Tongue (tissue), 1 donor: ENCODE measurements at regions not wholly inside any gene's neighbourhood (a gene's known extent, or its start where the extent isn't known, plus 50 kb on each side); places are given as distances from the start of the nearest gene placed in this dataset.

Experiments
- DNase-seq: peaks from one replicate; pipeline ENCODE4 v3.0.0-alpha.2; 2015

DNA sequence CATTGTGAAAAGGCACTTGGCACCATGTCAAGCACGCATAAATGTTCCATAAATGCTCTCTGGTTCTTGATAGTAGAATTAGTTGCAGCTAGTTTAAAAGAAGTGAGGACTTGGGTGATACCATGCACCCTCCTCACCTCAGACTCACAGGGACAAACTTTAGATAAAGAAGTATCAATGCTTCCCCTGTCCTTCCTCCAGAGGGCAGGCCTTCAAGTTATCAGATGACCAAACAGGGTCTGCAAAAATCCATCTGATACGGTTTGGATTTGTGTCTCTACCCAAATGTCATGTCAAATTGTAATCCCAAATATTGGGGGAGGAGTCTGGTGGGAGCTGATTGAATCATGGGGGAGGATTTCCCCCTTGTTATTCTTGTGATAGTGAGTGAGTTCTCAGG is 54.1 kb downstream of the C1QL2 start:
- DNase-seq: no peak

DNA sequence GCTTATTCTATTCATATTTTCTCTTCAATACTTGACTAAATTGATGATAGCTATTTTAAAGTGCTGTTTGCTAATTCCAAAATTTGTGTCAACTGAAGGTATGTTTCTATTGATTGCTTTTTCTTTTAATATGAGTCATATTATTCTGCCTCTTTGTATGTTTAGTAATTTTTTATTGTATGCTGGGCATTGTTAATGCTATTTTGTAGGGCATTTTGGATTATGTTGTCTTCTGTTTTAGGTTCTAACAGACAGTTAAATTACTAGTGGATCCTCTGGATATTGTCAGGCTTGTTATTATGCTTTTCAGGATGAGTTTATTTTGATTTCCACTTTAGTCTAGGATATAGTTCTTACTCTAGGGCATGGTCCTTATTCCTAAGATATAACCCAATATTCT is 55.6 kb downstream of the C1QL2 start:
- no peak for DNase-seq

DNA sequence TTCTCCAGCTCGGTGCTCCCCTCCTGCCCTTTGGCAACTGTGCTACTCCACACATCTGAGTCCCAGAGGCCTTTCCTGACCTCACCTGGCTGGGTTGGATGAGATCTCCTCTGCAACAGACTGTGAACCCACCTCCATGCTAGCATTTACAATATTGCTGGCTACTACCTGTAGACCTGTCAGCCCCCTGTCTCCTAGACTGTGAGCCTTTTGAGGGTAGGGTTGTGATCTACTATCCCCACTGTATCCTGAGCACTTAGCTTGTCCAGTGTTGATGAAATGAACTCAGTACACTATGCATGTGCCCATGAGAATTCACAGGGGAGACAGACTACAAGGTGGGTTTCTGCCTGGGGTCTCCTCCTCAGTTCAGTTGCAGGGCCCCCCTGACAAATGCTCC is 70.1 kb downstream of the C1QL2 start:
- no peak for DNase-seq

DNA sequence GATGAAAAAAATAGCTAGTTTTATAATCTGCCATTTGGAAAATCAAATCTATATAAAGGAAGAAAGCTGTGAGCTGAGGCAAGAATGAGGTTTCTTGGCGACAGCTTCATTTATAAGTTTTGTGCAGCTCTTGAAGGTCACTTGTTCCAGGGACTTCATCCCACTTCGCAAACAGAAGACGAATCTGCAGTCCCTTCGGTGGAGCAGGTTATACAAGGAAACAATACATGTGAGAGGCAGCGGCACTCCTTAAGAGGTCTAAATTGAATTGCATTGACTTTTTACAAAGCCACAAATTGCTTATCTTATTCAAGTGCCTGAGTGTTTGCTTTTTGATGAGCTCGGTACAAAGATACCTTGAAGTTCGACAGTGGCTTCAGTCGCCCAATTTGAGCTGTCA is 72.2 kb downstream of the C1QL2 start:
- no peak for DNase-seq

DNA sequence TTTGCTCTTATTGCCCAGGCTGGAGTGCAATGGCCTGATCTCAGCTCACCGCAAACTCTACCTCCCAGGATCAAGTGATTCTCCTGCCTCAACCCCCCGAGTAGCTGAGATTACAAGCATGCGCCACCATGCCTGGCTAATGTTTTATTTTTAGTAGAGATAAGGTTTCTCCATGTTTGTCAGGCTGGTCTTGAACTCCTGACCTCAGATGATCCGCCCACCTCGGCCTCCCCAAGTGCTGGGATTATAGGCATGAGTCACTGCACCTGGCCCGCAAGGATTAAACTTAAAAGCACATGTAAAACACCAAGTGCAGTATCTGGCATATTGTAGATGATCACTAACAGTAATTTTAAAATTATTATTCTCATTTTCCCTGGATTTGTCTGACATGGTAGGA is 72.9 kb downstream of the C1QL2 start:
- no peak for DNase-seq

DNA sequence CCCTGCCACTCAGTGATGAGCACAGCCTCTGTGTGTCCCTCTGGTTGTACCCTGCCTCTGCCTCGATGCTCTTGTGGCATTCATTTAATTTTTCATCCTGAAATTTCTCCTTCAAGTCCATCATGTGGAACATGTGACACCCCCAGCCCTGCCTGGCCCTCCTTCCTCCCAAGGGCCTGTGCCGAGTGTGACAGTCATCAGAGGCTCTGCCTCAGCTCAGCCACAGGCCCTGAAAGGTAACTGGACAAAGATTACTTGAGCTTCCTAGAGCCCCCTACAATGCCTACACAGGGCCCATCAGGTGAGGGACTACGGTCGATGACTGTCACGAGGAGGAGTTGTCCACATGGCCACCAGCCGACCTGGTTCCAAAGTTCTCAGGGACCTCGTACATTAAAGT is 75.1 kb downstream of the C1QL2 start:
- no peak for DNase-seq

DNA sequence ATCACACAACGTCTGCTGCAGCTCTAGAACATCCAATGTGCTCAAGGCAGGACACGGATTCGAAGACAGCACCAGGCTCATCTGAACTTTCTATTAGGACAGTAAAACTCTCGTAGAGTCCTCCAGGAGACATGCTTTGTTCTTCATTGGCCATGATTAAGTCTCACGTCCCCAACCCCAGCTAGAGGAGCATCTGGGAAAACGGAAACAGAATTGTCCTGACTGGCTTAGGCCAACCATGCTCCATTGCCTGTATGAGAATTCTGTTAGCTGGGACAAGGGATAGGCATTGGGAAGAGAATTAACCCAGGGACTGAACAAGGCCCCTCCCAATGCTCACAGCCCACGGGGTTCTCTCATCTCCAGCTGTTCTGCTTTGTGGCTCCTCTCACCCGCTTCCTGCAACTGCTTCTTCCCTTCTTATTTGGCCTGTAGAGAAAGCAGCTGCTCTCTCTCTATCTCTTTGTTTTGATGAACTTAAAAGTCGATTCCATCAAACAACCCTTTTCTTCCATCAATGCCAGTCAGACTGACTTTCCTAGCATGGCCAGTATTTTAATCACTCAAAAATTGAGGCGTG is 75.6 kb downstream of the C1QL2 start:
- DNase-seq: no peak

DNA sequence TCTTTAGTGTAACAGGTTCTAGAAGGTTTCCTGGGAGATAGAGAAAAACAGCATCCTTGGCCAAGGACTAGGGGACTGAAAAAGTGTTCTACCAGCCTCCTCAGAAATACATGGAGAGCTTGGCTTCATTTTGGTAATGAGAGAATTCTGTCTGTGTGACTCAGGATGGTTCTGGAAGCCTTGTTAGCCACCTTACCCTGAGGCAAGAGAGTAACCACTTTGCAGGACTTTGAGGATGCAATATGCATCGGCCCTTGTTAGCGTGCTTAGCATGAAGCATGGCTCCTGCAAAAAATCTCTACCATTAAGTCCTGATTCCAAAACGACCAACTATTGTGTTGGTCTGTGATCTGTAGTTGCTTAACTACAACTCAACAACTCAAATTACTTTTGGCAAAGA is 79.8 kb downstream of the C1QL2 start:
- no peak for DNase-seq

DNA sequence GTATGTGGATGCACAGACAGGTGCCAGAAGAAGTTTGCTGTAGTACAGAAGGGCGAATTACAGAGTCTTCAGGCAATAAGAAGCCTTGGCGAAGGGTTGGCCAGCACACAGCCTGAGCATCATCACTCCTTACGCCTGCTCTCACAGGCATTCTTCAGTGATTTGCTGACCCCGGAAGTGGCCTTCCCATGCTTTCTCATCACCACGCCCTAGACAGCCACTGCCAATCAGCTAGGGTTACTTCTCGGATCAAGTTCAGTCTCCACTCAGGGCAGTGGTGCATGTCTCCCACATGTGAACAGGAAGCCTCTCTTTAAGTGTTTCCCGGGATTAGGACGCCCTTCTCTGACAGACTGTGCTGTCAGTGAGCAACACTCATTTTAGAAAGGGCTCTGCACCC is 81.8 kb downstream of the C1QL2 start:
- no peak for DNase-seq

DNA sequence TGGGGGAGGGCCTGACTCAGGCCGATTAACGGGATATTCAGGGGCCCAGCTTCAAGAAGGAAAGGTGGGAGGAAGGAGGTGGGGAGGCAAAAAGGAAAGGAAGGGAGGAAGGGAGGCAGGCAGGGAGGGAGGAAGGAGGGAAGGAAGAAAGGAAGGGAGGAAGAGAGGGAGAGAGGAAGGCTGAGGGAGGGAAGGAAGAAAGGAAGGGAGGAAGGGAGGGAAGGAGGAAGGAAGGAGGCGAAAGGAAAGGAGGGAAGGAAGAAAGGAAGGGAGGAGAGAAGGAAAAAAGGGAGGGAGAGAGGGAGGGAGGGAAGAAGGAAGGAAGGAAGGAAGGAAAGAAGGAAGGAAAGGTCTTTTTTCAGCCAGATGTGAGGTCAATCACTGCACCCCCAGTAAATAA is 85.3 kb downstream of the C1QL2 start:
- DNase-seq: no peak

DNA sequence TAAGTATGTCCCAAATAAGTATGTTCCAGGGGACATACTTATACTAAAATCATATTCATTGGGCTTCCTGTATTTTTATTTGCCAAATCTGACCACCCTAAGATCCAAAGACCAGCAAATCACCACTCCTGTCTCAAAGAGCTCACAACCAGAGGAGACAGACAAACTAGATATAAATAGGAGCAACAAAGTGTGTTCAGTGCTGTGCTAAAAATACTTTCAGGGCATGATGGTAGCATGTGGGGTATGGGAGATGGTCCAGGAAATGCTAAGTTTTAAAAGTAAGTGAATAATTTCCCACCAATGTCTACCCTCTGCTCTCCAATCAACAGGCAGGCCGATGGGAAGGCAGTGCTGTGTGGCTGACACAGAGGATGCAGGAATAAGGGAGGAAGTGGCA is 87.1 kb downstream of the C1QL2 start:
- no peak for DNase-seq

DNA sequence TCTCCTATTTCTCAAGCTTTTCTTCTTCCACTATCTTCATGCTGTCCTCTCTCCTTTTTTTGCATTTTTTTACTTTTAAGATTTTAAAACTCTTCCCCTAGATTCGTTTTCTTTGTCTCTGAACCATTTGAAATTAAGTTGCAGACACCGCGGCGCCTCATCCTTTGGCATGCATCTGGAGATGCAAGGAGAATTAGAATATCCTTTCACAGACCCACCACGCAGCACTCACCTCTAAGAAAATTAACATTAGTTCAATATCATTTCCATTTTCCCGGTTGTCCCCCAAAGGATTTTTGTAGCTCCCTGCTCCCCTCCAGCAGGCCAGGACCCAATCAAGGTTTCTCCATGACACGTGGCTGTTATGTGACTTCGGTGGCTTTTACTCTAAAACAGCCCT is 88.8 kb downstream of the C1QL2 start:
- DNase-seq: no peak

DNA sequence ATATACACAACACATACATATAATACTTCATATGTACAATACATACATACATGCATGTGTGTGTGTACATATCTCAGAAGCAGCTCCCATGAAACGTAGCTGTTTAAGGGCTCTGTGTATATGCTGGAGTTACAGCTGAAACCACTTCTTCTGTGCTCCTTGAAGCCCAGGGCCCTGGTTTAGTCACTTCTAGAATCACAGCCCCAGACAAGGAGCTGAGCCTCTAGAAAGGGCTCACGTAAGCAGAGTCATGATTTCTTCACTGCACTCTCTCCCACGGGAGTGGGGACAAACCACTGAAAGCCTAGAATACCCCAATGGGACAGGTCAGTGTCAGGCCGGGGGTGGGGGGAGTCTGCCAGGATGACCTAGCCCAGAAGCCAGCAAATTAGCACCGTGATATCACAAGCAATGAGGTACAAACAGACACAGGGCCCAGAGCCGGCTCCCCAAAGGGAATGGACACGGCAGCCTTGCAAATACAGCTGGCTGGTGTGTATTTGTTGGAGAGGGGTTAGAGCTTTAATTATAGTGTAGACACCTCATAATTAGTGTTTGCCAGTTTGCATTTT is 90.3 kb downstream of the C1QL2 start:
- DNase-seq: no peak

DNA sequence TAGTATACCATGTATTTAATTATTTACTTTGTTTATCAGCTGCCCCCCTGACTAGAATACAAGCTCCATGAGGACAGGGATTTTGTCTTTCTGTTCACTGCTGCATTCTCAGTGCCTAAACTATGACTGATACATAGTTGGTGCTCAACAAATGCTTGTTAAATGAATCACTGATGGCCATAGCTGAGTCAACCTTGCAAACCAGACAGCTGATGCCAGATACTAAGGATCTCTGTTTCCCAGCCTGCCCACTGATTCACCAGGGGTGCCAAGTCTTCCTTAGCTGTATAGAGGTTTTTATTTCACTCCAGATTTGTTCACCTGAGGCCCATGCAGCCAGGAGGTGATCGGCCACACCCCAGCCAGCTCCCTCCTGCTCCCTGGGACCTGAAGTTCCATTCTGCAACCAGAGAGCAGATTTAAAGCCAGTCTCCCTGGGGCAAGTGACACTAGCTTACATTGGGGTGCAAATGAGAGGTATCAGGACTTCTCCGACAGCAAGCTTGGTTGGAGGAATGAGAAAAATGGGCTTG is 92.2 kb downstream of the C1QL2 start:
- no peak for DNase-seq

DNA sequence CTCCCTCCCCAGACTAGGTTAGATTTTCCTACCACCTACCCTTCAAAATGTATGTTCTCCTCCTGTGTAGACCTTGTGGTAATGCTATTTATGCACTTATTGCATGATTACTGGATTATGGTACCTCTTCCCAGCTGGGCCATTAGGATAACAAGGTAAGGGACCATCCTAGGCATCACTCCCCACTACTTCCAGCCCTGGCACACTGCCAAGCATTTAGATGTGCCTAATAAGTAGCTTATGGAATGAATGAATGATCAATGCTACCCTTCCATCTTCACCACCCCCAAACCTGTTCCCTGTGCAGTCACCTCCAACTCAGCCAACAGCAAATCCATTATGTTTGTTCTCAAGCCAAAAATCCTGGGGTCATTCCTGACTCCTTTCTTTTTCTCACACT is 93.4 kb downstream of the C1QL2 start:
- no peak for DNase-seq

DNA sequence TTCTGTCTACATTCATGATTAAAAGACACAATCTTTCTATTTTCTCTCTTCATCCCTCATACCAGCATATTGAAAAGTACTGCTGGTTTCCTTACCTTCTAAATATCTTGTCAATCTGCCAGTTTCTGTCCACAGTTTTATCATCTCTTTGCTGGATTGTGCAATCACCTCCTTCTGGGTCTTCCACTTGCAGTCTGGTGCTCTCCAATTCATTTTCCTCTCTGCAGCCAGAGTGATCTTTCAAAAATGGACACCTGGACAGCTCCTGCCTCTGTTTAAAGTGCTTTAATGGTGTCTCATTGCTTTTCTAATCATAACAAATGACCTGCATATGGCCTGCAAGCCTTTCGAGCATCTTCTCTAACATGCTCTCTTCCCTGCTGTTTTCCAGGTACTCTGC is 94.0 kb downstream of the C1QL2 start:
- DNase-seq: no peak

DNA sequence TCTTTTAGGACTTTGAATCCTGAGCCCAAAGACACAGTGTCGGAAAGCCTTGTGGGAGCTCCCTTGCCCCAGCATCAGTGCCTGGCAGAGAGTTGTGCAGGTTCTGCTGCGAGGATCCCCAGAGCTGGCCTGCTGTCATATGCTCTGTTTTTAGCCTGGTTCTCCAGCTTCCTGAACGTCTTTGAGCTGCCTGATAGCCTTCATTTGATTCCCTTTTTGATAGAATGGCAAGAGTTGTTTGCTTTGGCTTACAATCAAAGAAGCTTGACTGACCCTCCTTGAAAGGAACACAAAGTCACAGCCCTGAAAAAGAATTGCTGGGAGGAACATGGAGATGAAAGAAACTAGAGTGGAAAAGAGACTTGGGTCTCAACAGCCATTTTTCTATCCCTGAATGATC is 95.4 kb downstream of the C1QL2 start:
- DNase-seq: no peak

DNA sequence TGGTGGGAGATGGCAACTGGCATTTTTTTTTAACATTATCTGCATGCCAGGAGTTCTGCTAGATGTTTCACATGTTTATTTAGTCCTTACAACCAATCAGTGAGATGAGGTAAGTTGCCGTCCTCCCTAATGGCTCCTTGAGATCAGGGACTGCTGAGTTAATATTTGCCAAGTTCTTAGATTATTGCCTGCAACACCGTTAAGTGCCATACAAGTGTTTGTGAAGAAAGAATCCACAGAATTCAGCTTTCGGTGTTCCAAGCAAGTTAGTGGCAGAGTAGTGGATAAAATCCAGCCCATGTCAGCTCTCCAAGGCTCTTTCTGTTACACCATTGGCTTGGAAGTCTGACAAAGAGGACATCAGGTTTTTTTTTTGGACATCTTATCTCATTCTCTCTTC is 95.9 kb downstream of the C1QL2 start:
- DNase-seq: no peak

DNA sequence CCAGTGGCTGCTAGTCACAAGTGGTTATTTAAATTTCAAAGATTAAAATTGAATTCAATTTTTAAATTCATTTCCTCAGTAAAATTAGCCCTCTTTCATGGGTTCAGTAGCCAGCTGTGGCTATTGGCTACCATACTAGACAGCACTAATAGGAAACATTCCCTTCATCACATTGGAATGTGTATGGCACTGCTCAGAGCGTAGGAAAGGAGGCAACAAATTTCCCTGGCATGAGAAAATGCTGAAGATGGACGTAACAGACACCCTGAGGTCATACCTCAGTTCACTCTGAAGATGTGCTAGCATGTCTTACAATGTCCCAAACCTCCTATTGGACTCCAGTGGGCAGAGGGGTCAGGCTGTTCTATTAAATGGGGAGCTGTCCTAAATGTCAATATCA is 96.4 kb downstream of the C1QL2 start:
- no peak for DNase-seq

DNA sequence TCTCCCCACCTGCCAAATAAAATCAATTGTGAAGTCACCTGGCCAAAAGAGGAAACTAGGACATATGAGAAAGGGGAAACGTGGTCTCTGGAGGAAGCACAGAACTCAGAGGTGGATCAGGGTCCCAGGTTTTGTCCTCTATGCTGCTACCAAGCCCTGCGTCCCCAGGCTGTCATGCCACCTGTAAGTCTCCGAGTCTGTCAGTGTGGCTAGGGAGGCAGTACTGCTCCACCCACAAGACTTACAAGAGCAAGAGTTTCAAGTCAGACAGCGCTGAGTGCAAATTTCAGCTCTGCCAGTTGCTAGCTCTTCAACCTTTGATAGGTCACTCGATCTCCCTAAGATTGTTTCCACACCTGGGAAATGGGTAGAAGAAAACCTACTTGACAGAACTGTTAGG is 98.6 kb downstream of the C1QL2 start:
- no peak for DNase-seq

DNA sequence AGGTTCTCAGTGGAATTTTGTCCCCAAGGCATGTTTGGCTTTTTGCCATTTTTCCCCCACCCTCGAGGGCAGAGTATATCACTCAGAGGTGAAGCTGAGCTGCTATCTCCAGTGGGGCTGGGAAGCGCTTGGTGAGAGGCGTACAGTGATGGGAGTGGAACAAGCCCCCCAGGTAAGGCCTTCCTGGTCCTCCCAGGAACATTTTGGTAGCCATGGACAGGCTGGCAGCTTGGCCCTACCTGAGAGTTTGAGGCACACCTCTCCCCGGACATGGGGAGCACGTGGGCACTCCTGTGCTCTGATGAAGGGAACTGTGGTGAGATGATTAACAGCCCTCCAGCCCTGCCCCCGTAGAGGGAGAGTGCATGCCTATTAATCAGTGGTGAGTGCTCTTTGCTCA is 99.3 kb downstream of the C1QL2 start:
- DNase-seq: no peak

DNA sequence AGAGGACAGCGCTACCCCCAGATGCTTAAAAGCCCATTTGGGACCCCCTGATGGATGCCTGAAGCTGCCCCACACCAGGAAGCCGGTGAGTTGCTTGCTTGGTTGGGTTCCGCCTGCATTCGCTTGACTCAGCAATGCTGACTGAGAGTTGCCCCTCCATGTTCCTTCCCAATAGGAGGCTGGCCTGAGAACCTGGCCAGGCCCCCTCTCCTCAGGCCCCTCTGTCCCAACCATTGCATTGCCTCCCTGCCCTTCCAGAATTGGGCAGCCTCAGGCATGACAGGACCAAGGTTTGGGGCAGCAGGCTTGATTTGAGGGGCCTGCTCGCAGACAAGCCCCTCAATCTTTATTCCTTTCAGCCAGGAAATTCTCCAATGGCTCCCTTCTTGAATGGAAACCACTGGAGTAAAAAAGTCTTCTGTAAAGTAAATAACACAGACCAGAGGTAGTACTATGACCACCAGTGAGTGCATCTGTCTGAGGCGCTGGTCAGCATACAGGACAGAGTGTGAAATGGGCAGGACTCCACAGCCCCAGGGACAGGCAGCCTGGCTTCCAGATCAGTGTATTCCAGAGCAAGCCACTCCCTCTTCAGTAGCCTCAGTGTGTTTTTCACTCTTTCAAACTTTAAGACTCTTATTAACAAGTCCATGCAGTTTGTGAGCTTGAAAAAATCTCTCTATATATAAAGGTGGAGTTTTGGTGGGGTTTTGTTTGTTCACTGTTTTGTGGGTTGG is 104.7 kb downstream of the C1QL2 start:
- no peak for DNase-seq

DNA sequence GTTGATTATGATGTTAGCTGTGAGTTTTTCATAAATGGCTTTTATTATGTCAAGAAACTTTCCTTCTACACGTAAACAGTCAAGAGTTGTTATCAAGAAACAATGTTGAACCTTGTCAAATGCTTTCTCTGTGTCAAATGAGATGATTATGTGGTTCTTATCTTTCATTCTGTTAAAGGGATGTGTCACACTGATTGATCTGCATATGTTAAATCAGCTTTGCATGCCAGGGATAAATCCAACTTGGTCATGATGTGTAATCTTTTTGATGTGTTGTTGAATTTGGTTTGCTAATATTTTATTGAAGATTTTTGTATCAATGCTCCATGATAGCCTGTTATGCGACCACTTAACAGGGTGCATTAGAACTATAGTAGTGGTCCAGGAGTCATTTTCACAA is 107.3 kb downstream of the C1QL2 start:
- no peak for DNase-seq
